Neuronal stem cell (in vitro differentiated cells): ENCODE measurements at regions not wholly inside any gene's neighbourhood (a gene's known extent, or its start where the extent isn't known, plus 50 kb on each side); places are given as distances from the start of the nearest gene placed in this dataset.

ENCODE experiments used
- DNase-seq: peaks from one replicate; pipeline ENCODE4 v3.0.0-alpha.2; 2013; ENCODE audit warnings: low spot score
- H2AFZ ChIP-seq: one replicate; pipeline ENCODE4 v1.6.1; 2013; ENCODE audit warnings: mild to moderate bottlenecking, low read length, inconsistent platforms
- H2AK5ac ChIP-seq: 2 replicates; pipeline ENCODE4 v1.6.1; 2013; ENCODE audit warnings: low read depth, mild to moderate bottlenecking, inconsistent platforms, low read length, moderate library complexity, mixed read lengths
- H2BK120ac ChIP-seq: 2 replicates; pipeline ENCODE4 v1.6.1; 2013; ENCODE audit warnings: low read depth, mild to moderate bottlenecking, inconsistent platforms, low read length, moderate library complexity, mixed read lengths
- H2BK12ac ChIP-seq: one replicate; pipeline ENCODE4 v1.6.1; 2013; ENCODE audit warnings: low read length, inconsistent platforms
- H2BK15ac ChIP-seq: 2 replicates; pipeline ENCODE4 v1.6.1; 2013; ENCODE audit warnings: mild to moderate bottlenecking, low read length, inconsistent platforms, mixed read lengths
- H2BK5ac ChIP-seq: one replicate; pipeline ENCODE4 v1.6.1; 2013; ENCODE audit warnings: inconsistent platforms, mild to moderate bottlenecking, low read length, moderate library complexity
- H3K14ac ChIP-seq: one replicate; pipeline ENCODE4 v1.6.1; 2013; ENCODE audit warnings: low read length, inconsistent platforms
- H3K18ac ChIP-seq: 2 replicates; pipeline ENCODE4 v1.6.1; 2013; ENCODE audit warnings: low read length, inconsistent platforms
- H3K23ac ChIP-seq: 2 replicates; pipeline ENCODE4 v1.6.1; 2013; ENCODE audit warnings: low read depth, mild to moderate bottlenecking, mixed read lengths, low read length, inconsistent platforms; ENCODE audit not compliant: poor library complexity
- H3K27ac ChIP-seq: replicated peaks from 3 replicates; pipeline ENCODE4 v1.5.1; 2013; ENCODE audit warnings: low read length, inconsistent platforms
- H3K27me3 ChIP-seq, 3 experiments: 2 replicates each; pipeline ENCODE4 v1.6.1; 2013; ENCODE audit warnings: low read length in 3 of 3, mild to moderate bottlenecking in 2 of 3, inconsistent platforms in 1 of 3, low read depth in 1 of 3, mixed read lengths in 1 of 3, moderate library complexity in 1 of 3; ENCODE audit not compliant: control insufficient read depth in 3 of 3, insufficient read depth in 3 of 3
- H3K36me3 ChIP-seq, 2 donors: replicated peaks in 1 of 2; 2 replicates each; pipeline ENCODE4 v1.6.1; 2013; ENCODE audit warnings: low read length in 2 of 2; ENCODE audit not compliant: control insufficient read depth in 2 of 2, insufficient read depth in 2 of 2
- H3K4ac ChIP-seq: 2 replicates; pipeline ENCODE4 v1.6.1; 2013; ENCODE audit warnings: inconsistent platforms, mild to moderate bottlenecking, low read length, moderate library complexity
- H3K4me1 ChIP-seq, 2 donors: 1 replicate in 1 of 2; 2 replicates in 1 of 2; pipeline ENCODE4 v1.6.1; 2013; ENCODE audit warnings: low read length in 2 of 2, low read depth in 1 of 2; ENCODE audit not compliant: control insufficient read depth in 2 of 2, insufficient read depth in 1 of 2
- H3K4me2 ChIP-seq: one replicate; pipeline ENCODE4 v1.6.1; 2013; ENCODE audit warnings: mild to moderate bottlenecking, low read length, inconsistent platforms; ENCODE audit not compliant: insufficient read depth, poor library complexity, severe bottlenecking
- H3K4me3 ChIP-seq, 2 donors: 2 replicates each; pipeline ENCODE4 v1.5.1; 2013; ENCODE audit warnings: low read length in 2 of 2, mild to moderate bottlenecking in 2 of 2, inconsistent platforms in 1 of 2, moderate library complexity in 1 of 2
- H3K79me1 ChIP-seq: one replicate; pipeline ENCODE4 v1.6.1; 2013; ENCODE audit warnings: low read depth, mild to moderate bottlenecking, inconsistent platforms, low read length, moderate library complexity
- H3K9ac ChIP-seq: one replicate; pipeline ENCODE4 v1.6.1; 2013; ENCODE audit warnings: mild to moderate bottlenecking, low read depth, low read length, inconsistent platforms; ENCODE audit not compliant: poor library complexity
- H3K9me3 ChIP-seq, 2 donors: replicated peaks in 1 of 2; 2 replicates each; pipeline versions ENCODE3 to v1.6.1; 2013; ENCODE audit warnings: low read length in 2 of 2, mild to moderate bottlenecking in 2 of 2, inconsistent platforms in 1 of 2, low read depth in 1 of 2, mixed read lengths in 1 of 2, moderate library complexity in 1 of 2; ENCODE audit not compliant: control insufficient read depth in 2 of 2, insufficient read depth in 1 of 2
- H4K8ac ChIP-seq: one replicate; pipeline ENCODE4 v1.6.1; 2013; ENCODE audit warnings: low read depth, mild to moderate bottlenecking, inconsistent platforms, low read length, moderate library complexity
- H4K91ac ChIP-seq: one replicate; pipeline ENCODE4 v1.6.1; 2013; ENCODE audit warnings: low read length, low read depth, mild to moderate bottlenecking, inconsistent platforms; ENCODE audit not compliant: poor library complexity
- WGBS, 2 donors: extraction: QIAGEN DNeasy Blood & Tissue Kit; methylation state at CpG; one replicate each; pipeline ENCODE4 v1.1.7; 2013; ENCODE audit warnings: missing lambda C conversion rate in 2 of 2, mixed read lengths in 1 of 2; ENCODE audit not compliant: insufficient read length in 2 of 2, insufficient replicate concordance in 1 of 2; ENCODE audit errors: extremely low coverage in 2 of 2; 5-methylcytosine and 5-hydroxymethylcytosine counted together

DNA sequence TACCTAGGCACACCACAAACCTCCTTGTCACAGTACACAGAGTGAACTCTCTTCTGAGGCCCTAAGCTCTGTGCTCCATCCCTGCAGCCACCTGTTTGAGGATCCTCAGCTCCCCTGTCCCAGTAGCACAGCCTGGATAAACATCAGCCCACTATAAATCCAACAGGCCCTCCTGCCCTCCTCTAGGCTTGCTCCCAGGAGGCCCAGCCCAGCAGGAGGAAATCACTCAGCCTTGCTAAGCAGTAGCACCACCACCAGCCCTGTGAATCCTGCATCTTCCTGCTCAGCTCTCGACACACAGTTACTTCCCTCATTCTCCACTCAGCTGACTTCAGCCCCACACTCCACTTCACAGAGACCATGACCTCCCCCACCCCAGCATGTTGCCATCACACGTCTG, 273.9 kb downstream of the BCOR start:
- H3K4ac ChIP-seq = no peak overlapping the region
- H3K27me3 ChIP-seq = no peaks in the 10 kb centered on the region
- DNase-seq = no peak
- H3K14ac ChIP-seq = no peak overlapping the region
- no peaks in the 10 kb centered on the region for H3K36me3 ChIP-seq
- H2AFZ ChIP-seq = no peak overlapping the region
- H3K79me1 ChIP-seq = no peaks in the 10 kb centered on the region
- no peak overlapping the region for H4K8ac ChIP-seq
- no peak overlapping the region for H3K23ac ChIP-seq
- no peak overlapping the region for H3K4me3 ChIP-seq
- H2BK15ac ChIP-seq = no peak overlapping the region
- no peak overlapping the region for H2BK5ac ChIP-seq
- H3K9me3 ChIP-seq = peaks cover 0 to 3% of the 10 kb centered on the region in 2 donors
- H4K91ac ChIP-seq = no peak overlapping the region
- H3K4me2 ChIP-seq = no peak overlapping the region
- WGBS, 2 donors = no CpG with 5 or more reads among the region's 2 CpGs
- no peak overlapping the region for H2BK12ac ChIP-seq
- H3K18ac ChIP-seq = peak overlapping the region; percentile 52
- no peak overlapping the region for H2AK5ac ChIP-seq
- H3K27ac ChIP-seq = no peak overlapping the region
- peaks cover 3 to 6% of the 10 kb centered on the region in 2 donors for H3K4me1 ChIP-seq
- H3K9ac ChIP-seq = no peak overlapping the region
- no peak overlapping the region for H2BK120ac ChIP-seq

GRCh38 chrX:39826813-39827543, 270.8 kb downstream of the BCOR start:
- Histone ChIP-seq H4K91ac (no peak overlapping the region), H2BK12ac (no peak overlapping the region), H3K18ac (no peak overlapping the region), H3K4me3 (no peak overlapping the region), H2BK5ac (no peak overlapping the region), H2BK15ac (no peak overlapping the region), H3K23ac (no peak overlapping the region), H3K4me2 (no peak overlapping the region), H3K4me1 (peaks cover 3 to 4% of the 10 kb centered on the region in 2 donors), H4K8ac (no peak overlapping the region), H3K36me3 (no peaks in the 10 kb centered on the region), H3K27ac (no peak overlapping the region), H3K9me3 (peaks cover 0 to 3% of the 10 kb centered on the region in 2 donors), H3K9ac (no peak overlapping the region), H3K79me1 (no peaks in the 10 kb centered on the region), H2AK5ac (no peak overlapping the region), H2BK120ac (no peak overlapping the region), H2AFZ (peak overlapping the region; percentile 36), H3K4ac (no peak overlapping the region), H3K27me3 (no peaks in the 10 kb centered on the region), H3K14ac (no peak overlapping the region)
- WGBS, 2 donors = no CpG with 5 or more reads among the region's 14 CpGs
- DNase-seq = no peak

- H3K4me2 ChIP-seq = no peak overlapping the region
- H3K27ac ChIP-seq = no peak overlapping the region
- no peak overlapping the region for H2AK5ac ChIP-seq
- WGBS, 2 donors = no CpG with 5 or more reads among the region's 14 CpGs
- H4K91ac ChIP-seq = no peak overlapping the region
- H3K23ac ChIP-seq = no peak overlapping the region
- no peaks in the 10 kb centered on the region for H3K27me3 ChIP-seq
- no peak overlapping the region for H3K14ac ChIP-seq
- H3K4me1 ChIP-seq = peaks cover 0 to 3% of the 10 kb centered on the region in 2 donors
- H3K18ac ChIP-seq = no peak overlapping the region
- no peak overlapping the region for H3K4me3 ChIP-seq
- H4K8ac ChIP-seq = no peak overlapping the region
- no peaks in the 10 kb centered on the region for H3K79me1 ChIP-seq
- no peak overlapping the region for H3K9ac ChIP-seq
- no peak overlapping the region for H2BK5ac ChIP-seq
- no peak overlapping the region for H2BK15ac ChIP-seq
- no peak overlapping the region for H3K4ac ChIP-seq
- no peak for DNase-seq
- no peak overlapping the region for H2AFZ ChIP-seq
- H3K36me3 ChIP-seq = no peaks in the 10 kb centered on the region
- H2BK12ac ChIP-seq = no peak overlapping the region
- no peaks in the 10 kb centered on the region for H3K9me3 ChIP-seq
- no peak overlapping the region for H2BK120ac ChIP-seq
Measured at GRCh38 chrX:39827951-39828350, 269.8 kb downstream of the BCOR start.

DNA sequence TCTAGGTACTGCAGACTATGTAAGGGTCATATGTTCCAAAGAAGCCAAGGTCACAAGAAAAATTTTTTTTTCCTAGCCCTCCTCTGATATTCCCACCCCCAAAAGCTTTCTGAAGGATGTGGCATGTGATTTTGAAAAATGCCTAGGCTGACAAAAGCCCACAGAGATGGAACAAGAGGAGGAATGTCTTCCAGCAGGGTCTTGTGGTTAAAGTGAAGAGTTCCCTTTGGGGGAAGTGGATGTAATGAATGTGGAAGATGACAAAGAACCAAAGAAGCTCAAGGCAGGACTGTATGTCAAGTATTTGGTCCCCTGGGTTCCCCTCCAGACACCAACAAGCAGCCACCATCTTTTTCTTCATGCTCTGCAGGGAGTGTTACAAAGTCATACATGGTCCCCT, 268.8 kb downstream of the BCOR start:
- no peak overlapping the region for H3K27ac ChIP-seq
- H3K23ac ChIP-seq = no peak overlapping the region
- no peaks in the 10 kb centered on the region for H3K9me3 ChIP-seq
- no peaks in the 10 kb centered on the region for H3K27me3 ChIP-seq
- no peak overlapping the region for H3K14ac ChIP-seq
- no peak overlapping the region for H2BK12ac ChIP-seq
- no peak for DNase-seq
- H3K36me3 ChIP-seq = no peaks in the 10 kb centered on the region
- H4K8ac ChIP-seq = no peak overlapping the region
- H2BK5ac ChIP-seq = no peak overlapping the region
- no peak overlapping the region for H4K91ac ChIP-seq
- H3K79me1 ChIP-seq = no peaks in the 10 kb centered on the region
- no peak overlapping the region for H3K4me3 ChIP-seq
- no peak overlapping the region for H2AFZ ChIP-seq
- H2AK5ac ChIP-seq = no peak overlapping the region
- no peak overlapping the region for H3K18ac ChIP-seq
- H3K9ac ChIP-seq = no peak overlapping the region
- peaks cover 0 to 3% of the 10 kb centered on the region in 2 donors for H3K4me1 ChIP-seq
- no peak overlapping the region for H3K4me2 ChIP-seq
- no peak overlapping the region for H2BK15ac ChIP-seq
- H3K4ac ChIP-seq = no peak overlapping the region
- H2BK120ac ChIP-seq = no peak overlapping the region
